ENCODE measurements at regions not wholly inside any gene's neighbourhood (a gene's known extent, or its start where the extent isn't known, plus 50 kb on each side); places are given as distances from the start of the nearest gene placed in this dataset.

- TF ChIP-seq CTCF (IDR thresholded peaks at IDR 0.05) = no peak
- TF ChIP-seq EP300 (IDR thresholded peaks at IDR 0.05) = no peak
Observed at GRCh38 chr14:66435683-66436082, 50.5 kb upstream of the CCDC196 start.
